ENCODE measurements at regions not wholly inside any gene's neighbourhood (a gene's known extent, or its start where the extent isn't known, plus 50 kb on each side); places are given as distances from the start of the nearest gene placed in this dataset.

DNA sequence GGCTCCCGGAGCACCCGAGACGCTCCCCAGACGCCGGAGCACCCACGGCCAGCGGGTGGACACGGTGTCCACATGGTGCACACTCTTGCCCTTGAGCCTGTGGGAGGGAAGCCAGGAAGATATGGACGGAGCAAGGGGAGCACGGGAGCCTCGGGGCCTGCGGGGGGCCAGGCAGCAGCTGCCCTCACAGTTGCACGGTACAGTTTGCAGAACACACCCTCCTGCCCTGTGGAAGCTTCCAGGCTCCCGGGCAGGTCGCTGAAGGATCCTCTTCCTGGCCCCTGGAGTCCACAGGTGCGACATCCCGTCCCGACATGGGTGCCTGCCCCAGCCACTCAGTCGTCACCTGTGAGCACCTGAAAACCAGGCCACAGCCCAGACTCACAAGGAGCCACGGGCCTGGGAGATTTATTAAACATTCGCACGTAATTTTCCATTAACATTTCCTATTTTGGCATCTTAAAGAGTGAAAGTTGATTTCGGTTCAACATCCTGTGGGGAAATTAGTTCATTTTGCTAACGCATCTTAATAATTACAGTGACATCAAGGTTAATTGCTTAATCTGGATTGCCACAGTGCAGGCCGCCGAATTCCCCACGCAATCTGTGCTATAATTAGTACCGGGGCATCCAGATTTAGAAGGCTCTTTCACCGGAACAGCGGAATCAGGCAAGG, 253.3 kb downstream of the BRD1 start:
- TF ChIP-seq GLIS3 (CRISPR knock-in tag; IDR thresholded peaks at IDR 0.05) (no peak), ZFP3 (CRISPR knock-in tag; IDR thresholded peaks at IDR 0.05) (no peak), OSR1 (CRISPR knock-in tag; IDR thresholded peaks at IDR 0.05) (no peak), PPARA (CRISPR knock-in tag; IDR thresholded peaks at IDR 0.05; ENCODE audit: borderline replicate concordance) (no peak), ISL1 (CRISPR knock-in tag; IDR thresholded peaks at IDR 0.05) (no peak), RARB (CRISPR knock-in tag; IDR thresholded peaks at IDR 0.05) (no peak), ZNF565 (CRISPR knock-in tag; conservative IDR thresholded peaks at IDR 0.05; ENCODE audit: low read depth) (no peak), ESRRG (CRISPR knock-in tag; IDR thresholded peaks at IDR 0.05) (no peak), ZC3H10 (CRISPR knock-in tag; IDR thresholded peaks at IDR 0.05) (no peak), TCF4 (CRISPR knock-in tag; IDR thresholded peaks at IDR 0.05; ENCODE audit: borderline replicate concordance) (no peak), ARNTL (CRISPR knock-in tag; IDR thresholded peaks at IDR 0.05; ENCODE audit: borderline replicate concordance, low read depth) (no peak), SNAI2 (CRISPR knock-in tag; IDR thresholded peaks at IDR 0.05) (no peak)
- TF ChIP-seq, protein P1, sequence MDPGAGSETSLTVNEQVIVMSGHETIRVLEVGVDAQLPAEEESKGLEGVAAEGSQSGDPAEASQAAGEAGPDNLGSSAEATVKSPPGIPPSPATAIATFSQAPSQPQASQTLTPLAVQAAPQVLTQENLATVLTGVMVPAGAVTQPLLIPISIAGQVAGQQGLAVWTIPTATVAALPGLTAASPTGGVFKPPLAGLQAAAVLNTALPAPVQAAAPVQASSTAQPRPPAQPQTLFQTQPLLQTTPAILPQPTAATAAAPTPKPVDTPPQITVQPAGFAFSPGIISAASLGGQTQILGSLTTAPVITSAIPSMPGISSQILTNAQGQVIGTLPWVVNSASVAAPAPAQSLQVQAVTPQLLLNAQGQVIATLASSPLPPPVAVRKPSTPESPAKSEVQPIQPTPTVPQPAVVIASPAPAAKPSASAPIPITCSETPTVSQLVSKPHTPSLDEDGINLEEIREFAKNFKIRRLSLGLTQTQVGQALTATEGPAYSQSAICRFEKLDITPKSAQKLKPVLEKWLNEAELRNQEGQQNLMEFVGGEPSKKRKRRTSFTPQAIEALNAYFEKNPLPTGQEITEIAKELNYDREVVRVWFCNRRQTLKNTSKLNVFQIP (CRISPR knock-in tag; IDR thresholded peaks at IDR 0.05; ENCODE audit: borderline replicate concordance, low read depth) = no peak
- no peak for ATAC-seq

DNA sequence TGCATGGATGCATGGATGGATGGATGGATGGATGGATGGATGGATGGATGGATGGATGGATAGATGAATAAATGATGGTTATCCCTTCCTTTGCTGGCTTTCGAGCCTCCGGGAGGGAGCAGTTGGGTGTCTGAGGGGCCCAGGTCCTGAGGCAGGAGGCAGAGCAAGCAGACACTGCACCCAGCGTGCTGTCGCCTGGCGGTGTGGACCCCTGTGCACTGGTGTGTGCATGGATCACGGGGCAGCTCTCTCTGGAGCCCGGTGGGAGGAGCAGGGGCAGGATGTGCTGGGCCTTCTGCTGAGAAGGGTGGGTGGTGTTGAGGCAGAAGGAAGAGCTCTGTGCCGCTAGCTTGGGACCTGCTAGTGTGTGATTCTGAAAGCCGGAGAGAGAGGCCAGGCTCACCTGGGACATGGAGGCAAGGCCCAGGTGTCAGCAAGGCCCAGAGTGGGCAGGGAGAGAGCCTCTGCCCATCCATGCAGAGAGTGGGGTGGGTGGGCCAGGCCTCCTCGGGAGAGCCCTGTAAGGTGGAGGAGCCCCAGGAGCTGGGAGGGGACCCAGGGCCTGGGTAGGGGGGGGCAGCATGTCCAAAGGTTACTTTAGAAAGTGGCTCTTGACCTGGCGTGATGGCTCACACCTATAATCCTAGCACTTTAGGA, 254.4 kb downstream of the BRD1 start:
- ATAC-seq = no peak
- TF ChIP-seq TOX (CRISPR knock-in tag; IDR thresholded peaks at IDR 0.05; ENCODE audit: borderline replicate concordance) = no peak
- TF ChIP-seq SNAI2 (CRISPR knock-in tag; IDR thresholded peaks at IDR 0.05) = no peak
- TF ChIP-seq, protein P2, sequence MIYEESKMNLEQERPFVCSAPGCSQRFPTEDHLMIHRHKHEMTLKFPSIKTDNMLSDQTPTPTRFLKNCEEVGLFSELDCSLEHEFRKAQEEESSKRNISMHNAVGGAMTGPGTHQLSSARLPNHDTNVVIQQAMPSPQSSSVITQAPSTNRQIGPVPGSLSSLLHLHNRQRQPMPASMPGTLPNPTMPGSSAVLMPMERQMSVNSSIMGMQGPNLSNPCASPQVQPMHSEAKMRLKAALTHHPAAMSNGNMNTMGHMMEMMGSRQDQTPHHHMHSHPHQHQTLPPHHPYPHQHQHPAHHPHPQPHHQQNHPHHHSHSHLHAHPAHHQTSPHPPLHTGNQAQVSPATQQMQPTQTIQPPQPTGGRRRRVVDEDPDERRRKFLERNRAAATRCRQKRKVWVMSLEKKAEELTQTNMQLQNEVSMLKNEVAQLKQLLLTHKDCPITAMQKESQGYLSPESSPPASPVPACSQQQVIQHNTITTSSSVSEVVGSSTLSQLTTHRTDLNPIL (CRISPR knock-in tag; IDR thresholded peaks at IDR 0.05; ENCODE audit: low read depth) = no peak
- TF ChIP-seq, protein P3, sequence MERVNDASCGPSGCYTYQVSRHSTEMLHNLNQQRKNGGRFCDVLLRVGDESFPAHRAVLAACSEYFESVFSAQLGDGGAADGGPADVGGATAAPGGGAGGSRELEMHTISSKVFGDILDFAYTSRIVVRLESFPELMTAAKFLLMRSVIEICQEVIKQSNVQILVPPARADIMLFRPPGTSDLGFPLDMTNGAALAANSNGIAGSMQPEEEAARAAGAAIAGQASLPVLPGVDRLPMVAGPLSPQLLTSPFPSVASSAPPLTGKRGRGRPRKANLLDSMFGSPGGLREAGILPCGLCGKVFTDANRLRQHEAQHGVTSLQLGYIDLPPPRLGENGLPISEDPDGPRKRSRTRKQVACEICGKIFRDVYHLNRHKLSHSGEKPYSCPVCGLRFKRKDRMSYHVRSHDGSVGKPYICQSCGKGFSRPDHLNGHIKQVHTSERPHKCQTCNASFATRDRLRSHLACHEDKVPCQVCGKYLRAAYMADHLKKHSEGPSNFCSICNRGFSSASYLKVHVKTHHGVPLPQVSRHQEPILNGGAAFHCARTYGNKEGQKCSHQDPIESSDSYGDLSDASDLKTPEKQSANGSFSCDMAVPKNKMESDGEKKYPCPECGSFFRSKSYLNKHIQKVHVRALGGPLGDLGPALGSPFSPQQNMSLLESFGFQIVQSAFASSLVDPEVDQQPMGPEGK (CRISPR knock-in tag; IDR thresholded peaks at IDR 0.05; ENCODE audit: borderline replicate concordance) = no peak
- TF ChIP-seq ZNF70 (CRISPR knock-in tag; IDR thresholded peaks at IDR 0.05) = no peak
- TF ChIP-seq ZC3H10 (CRISPR knock-in tag; IDR thresholded peaks at IDR 0.05) = no peak
- TF ChIP-seq RARB (CRISPR knock-in tag; IDR thresholded peaks at IDR 0.05) = no peak
- no peak for TF ChIP-seq BACH2 (CRISPR knock-in tag; IDR thresholded peaks at IDR 0.05; ENCODE audit: borderline replicate concordance)
- no peak for TF ChIP-seq TCF4 (CRISPR knock-in tag; IDR thresholded peaks at IDR 0.05; ENCODE audit: borderline replicate concordance)
- no peak for TF ChIP-seq ARNTL (CRISPR knock-in tag; IDR thresholded peaks at IDR 0.05; ENCODE audit: borderline replicate concordance, low read depth)
- TF ChIP-seq CSDC2 (CRISPR knock-in tag; IDR thresholded peaks at IDR 0.05) = no peak
- TF ChIP-seq ISL1 (CRISPR knock-in tag; IDR thresholded peaks at IDR 0.05) = no peak
- TF ChIP-seq, protein P4, sequence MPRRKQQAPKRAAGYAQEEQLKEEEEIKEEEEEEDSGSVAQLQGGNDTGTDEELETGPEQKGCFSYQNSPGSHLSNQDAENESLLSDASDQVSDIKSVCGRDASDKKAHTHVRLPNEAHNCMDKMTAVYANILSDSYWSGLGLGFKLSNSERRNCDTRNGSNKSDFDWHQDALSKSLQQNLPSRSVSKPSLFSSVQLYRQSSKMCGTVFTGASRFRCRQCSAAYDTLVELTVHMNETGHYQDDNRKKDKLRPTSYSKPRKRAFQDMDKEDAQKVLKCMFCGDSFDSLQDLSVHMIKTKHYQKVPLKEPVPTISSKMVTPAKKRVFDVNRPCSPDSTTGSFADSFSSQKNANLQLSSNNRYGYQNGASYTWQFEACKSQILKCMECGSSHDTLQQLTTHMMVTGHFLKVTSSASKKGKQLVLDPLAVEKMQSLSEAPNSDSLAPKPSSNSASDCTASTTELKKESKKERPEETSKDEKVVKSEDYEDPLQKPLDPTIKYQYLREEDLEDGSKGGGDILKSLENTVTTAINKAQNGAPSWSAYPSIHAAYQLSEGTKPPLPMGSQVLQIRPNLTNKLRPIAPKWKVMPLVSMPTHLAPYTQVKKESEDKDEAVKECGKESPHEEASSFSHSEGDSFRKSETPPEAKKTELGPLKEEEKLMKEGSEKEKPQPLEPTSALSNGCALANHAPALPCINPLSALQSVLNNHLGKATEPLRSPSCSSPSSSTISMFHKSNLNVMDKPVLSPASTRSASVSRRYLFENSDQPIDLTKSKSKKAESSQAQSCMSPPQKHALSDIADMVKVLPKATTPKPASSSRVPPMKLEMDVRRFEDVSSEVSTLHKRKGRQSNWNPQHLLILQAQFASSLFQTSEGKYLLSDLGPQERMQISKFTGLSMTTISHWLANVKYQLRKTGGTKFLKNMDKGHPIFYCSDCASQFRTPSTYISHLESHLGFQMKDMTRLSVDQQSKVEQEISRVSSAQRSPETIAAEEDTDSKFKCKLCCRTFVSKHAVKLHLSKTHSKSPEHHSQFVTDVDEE (CRISPR knock-in tag; IDR thresholded peaks at IDR 0.05) = no peak
- no peak for TF ChIP-seq PPARA (CRISPR knock-in tag; IDR thresholded peaks at IDR 0.05; ENCODE audit: borderline replicate concordance)

DNA sequence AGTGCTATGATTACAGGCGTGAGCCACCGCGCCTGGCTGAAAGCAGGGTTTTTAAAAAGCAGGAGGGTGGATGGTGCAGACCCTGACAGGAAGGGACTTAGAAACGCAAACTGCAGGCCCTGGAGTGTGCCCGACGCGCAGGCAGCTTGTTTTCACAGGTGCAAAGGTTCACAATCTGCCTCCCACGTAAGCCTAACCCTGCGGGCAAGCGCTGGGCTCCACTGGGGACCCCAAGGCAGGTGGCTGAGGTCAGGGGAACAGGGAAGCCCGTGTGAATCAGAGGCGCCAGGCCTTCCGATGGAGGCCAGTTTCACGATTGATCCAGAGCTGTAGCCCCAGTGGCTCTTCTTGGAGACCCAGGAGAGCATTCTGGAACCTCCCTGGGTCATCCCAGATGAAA, 256.3 kb downstream of the BRD1 start:
- ATAC-seq = no peak
- TF ChIP-seq ZNF565 (CRISPR knock-in tag; conservative IDR thresholded peaks at IDR 0.05; ENCODE audit: low read depth) (no peak), ZC3H10 (CRISPR knock-in tag; IDR thresholded peaks at IDR 0.05) (no peak), ZFP3 (CRISPR knock-in tag; IDR thresholded peaks at IDR 0.05) (no peak), TCF4 (CRISPR knock-in tag; IDR thresholded peaks at IDR 0.05; ENCODE audit: borderline replicate concordance) (no peak), TOX (CRISPR knock-in tag; IDR thresholded peaks at IDR 0.05; ENCODE audit: borderline replicate concordance) (no peak), ESRRG (CRISPR knock-in tag; IDR thresholded peaks at IDR 0.05) (no peak), RARB (CRISPR knock-in tag; IDR thresholded peaks at IDR 0.05) (no peak), ISL1 (CRISPR knock-in tag; IDR thresholded peaks at IDR 0.05) (no peak), BACH2 (CRISPR knock-in tag; IDR thresholded peaks at IDR 0.05; ENCODE audit: borderline replicate concordance) (no peak), ZFP30 (CRISPR knock-in tag; IDR thresholded peaks at IDR 0.05) (no peak)
- TF ChIP-seq, protein P3 (CRISPR knock-in tag; IDR thresholded peaks at IDR 0.05; ENCODE audit: borderline replicate concordance) = no peak
- TF ChIP-seq, protein P5, sequence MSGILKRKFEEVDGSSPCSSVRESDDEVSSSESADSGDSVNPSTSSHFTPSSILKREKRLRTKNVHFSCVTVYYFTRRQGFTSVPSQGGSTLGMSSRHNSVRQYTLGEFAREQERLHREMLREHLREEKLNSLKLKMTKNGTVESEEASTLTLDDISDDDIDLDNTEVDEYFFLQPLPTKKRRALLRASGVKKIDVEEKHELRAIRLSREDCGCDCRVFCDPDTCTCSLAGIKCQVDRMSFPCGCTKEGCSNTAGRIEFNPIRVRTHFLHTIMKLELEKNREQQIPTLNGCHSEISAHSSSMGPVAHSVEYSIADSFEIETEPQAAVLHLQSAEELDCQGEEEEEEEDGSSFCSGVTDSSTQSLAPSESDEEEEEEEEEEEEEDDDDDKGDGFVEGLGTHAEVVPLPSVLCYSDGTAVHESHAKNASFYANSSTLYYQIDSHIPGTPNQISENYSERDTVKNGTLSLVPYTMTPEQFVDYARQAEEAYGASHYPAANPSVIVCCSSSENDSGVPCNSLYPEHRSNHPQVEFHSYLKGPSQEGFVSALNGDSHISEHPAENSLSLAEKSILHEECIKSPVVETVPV (CRISPR knock-in tag; IDR thresholded peaks at IDR 0.05) = no peak

All from SK-N-SH treated with all-trans-retinoic acid at 6 μM for 48 hours (cell line).